HAP-1 (cell line): ENCODE measurements at regions not wholly inside any gene's neighbourhood (a gene's known extent, or its start where the extent isn't known, plus 50 kb on each side); places are given as distances from the start of the nearest gene placed in this dataset.
A peak's percentile ranks its signal among the peaks of the same experiment; 100 is the strongest.

Experiments
- DNase-seq, 2 experiments: peaks; one replicate each; pipeline ENCODE4 v3.0.0-alpha.2; 2016 to 2020; ENCODE audit warnings: low spot score in 2 of 2
- H3K27me3 ChIP-seq: fragments of 250-450 bp; sonication (Bioruptor Pico); 2 replicates; pipeline ENCODE4 v1.5.1; 2020; ENCODE audit warnings: low read depth, mild to moderate bottlenecking, moderate library complexity
- H3K36me3 ChIP-seq: fragments of 250-450 bp; sonication (Bioruptor Pico); replicated peaks from 2 replicates; pipeline ENCODE4 v1.5.1; 2020; ENCODE audit warnings: mild to moderate bottlenecking
- H3K4me1 ChIP-seq: fragments of 250-450 bp; sonication (Bioruptor Pico); 2 replicates; pipeline ENCODE4 v1.5.1; 2020; ENCODE audit warnings: mild to moderate bottlenecking
- H3K4me3 ChIP-seq: fragments of 250-450 bp; sonication (Bioruptor Pico); 2 replicates; pipeline ENCODE4 v1.5.1; 2020; ENCODE audit warnings: mild to moderate bottlenecking, moderate library complexity
- H3K9me3 ChIP-seq: fragments of 250-450 bp; sonication (Bioruptor Pico); 2 replicates; pipeline ENCODE4 v1.5.1; 2020; ENCODE audit warnings: mild to moderate bottlenecking, moderate library complexity
- in situ Hi-C: fragments of 300-500 bp; cut with MboI; formaldehyde crosslinking; loops from 3 replicates; pipeline ENCODE4 v1.14.3; 2020; ENCODE audit warnings: low sequenced_read_pairs, inconsistent platforms, mixed read lengths

DNA sequence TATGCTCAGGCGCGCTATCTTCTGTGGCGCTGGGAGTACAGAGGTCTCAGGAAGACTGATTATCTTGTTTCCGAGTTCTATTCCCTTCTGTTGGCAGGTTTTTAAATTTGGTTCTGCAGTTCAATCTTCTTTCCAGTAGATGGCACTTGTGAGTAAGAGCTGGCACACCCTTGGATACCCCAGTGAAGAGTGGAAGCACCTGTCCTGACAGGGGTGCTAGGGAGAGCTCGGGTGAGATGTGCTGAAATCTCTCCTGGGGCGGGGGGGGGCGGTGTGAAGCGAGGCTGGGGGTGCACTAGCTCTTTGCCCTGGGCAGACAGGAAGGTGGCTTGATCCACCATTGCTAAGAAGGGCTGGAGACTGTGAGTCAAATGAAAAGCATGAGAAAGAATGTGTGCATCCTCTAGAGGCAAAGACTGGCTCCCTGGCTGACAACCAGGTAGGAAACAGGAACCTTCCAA lies 679.9 kb upstream of the CCDC179 start:
- peak; percentile 47 to 57 for DNase-seq
- Histone ChIP-seq H3K27me3 (no peaks in the 10 kb centered on the region), H3K9me3 (peaks cover 3% of the 10 kb centered on the region; the same call in 1 of the 2 replicates), H3K36me3 (no peaks in the 10 kb centered on the region), H3K4me3 (no peak overlapping the region), H3K4me1 (peaks cover 19% of the 10 kb centered on the region)
- in situ Hi-C loops = no loop called here

DNA sequence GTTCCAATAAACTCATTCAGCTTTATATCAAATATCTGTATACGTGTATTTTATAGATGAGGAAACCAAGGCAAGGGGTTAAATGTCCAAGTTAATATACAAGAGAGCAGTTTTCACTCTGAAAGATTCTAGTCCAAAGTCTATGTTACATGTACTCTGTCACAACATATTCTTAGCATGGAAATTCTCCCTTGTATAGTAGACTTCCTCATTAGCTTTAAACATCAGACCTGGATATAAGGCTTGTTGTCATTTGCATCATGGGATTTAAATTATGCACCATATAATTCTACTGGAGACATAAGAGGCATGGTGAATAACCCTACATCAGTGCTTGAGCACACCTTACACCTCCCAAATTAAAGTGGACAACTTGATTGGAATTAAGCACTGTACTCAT lies 681.9 kb upstream of the CCDC179 start:
- no peak for DNase-seq
- no peaks in the 10 kb centered on the region for H3K36me3 ChIP-seq
- no peaks in the 10 kb centered on the region for H3K27me3 ChIP-seq
- H3K9me3 ChIP-seq = no peaks in the 10 kb centered on the region
- no peak overlapping the region for H3K4me3 ChIP-seq
- in situ Hi-C loops = no loop called here
- H3K4me1 ChIP-seq = peaks cover 19% of the 10 kb centered on the region

DNA sequence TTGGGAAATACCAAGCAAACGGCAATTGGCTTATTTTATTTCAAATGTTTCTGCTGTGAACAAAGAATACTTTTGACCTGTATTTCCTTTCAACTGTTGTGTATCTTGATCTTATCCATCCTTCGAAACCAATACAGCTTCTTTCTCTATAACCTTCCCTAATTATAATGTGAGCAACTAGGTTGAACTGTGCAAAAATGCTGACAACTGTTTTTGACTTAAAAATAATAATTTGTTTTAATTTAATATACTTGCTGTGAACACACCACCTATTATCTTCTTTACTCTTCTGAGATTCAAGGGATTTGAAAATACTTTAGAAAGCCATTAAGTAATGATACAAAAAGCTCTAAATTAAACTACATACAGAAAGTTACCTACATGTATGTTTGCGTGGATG lies 682.5 kb upstream of the CCDC179 start:
- peaks cover 19% of the 10 kb centered on the region for H3K4me1 ChIP-seq
- H3K4me3 ChIP-seq = no peak overlapping the region
- H3K36me3 ChIP-seq = no peaks in the 10 kb centered on the region
- no peaks in the 10 kb centered on the region for H3K9me3 ChIP-seq
- H3K27me3 ChIP-seq = no peaks in the 10 kb centered on the region
- no peak for DNase-seq
- in situ Hi-C loops = no loop called here

DNA sequence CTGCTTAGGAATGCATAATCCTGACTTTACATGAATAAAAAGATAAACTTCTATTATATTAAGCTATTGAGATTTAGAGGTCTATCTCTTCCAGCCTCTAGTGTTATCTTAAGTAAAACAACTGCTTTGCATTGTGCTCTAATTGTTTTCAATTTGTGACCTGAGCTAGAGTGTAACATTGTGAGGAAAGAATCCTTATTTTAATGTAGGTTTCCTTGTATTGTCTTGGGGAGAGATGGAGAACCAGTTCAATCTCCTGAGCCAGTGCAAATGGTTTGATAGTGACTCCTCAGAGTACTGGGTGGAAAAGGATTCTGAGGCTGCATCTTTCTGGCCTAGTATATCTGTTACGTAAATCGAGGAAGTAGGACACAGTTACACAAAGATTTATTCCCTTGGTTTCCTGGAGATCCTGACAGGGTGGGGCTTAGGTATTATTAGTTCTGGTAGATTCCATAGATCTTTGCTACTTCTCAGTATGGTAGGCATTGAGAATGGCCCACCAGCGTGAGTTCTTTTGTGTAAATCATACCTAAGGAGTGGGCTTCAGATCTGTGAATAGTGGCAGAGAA lies 683.5 kb upstream of the CCDC179 start:
- Histone ChIP-seq H3K4me3 (no peak overlapping the region), H3K4me1 (peaks cover 19% of the 10 kb centered on the region), H3K9me3 (no peaks in the 10 kb centered on the region), H3K27me3 (no peaks in the 10 kb centered on the region), H3K36me3 (no peaks in the 10 kb centered on the region)
- no peak for DNase-seq
- in situ Hi-C loops = no loop called here

DNA sequence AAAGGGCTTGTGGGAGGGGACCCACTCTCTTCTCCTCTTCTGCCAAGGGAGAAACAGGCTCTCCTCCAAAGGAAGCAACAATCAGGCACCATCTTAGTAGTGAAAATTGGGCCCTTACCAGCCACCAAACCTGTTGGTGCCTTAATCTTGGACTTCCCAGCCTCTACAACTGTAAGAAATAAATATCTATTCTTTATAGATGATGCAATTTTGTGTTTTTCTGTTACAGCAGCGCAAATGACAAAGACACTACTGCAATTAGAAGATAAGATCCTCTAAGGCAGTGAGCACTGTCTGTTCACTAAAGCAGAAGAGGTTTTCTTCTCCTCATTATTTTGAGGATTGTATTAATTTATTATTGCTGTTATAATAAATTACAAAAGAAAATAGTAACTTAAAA lies 691.4 kb upstream of the CCDC179 start:
- no peak overlapping the region for H3K4me3 ChIP-seq
- no peaks in the 10 kb centered on the region for H3K27me3 ChIP-seq
- no peaks in the 10 kb centered on the region; the same call in 1 of the 2 replicates for H3K9me3 ChIP-seq
- in situ Hi-C loops = no loop called here
- H3K4me1 ChIP-seq = no peaks in the 10 kb centered on the region
- no peak for DNase-seq
- no peaks in the 10 kb centered on the region for H3K36me3 ChIP-seq

DNA sequence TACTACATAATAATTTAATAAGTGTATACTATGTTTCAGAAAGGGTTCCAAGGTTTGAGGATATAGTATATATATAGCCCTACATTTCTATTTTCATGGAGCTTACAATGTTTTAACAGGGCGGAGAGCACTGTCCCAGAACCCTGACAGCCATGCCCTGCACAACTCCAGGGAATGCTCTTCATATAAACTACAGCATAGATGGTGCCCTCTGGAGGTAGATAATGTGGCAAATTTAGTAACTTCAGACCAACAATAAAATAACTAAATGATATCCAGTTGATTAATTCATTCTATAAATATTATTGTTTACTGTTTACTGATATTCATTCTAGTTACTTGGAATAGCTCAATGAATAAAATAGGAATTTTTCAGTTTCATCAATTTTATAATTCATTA lies 693.7 kb upstream of the CCDC179 start:
- H3K27me3 ChIP-seq = no peaks in the 10 kb centered on the region
- no peaks in the 10 kb centered on the region; the same call in 1 of the 2 replicates for H3K9me3 ChIP-seq
- no peak for DNase-seq
- in situ Hi-C loops = no loop called here
- peaks cover 8% of the 10 kb centered on the region; the same call in 1 of the 2 replicates for H3K4me1 ChIP-seq
- no peak overlapping the region for H3K4me3 ChIP-seq
- H3K36me3 ChIP-seq = no peaks in the 10 kb centered on the region

DNA sequence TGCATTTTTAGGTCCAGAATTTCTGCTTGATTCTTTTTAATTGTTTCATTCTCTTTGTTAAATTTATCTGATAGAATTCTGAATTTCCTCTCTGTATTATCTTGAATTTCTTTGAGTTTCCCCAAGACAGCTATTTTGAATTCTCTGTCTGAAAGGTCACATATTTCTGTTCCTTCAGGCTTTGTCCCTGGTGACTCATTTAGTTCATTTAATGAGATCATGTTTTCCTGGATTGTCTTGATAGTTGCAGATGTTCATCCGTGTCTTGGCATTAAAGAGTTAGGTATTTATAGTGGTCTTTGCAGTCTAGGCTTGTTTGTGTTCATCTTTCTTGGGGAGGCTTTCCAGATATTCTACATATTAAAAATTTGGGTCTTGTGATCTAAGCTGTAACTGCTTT lies 694.8 kb upstream of the CCDC179 start:
- no peak overlapping the region for H3K4me3 ChIP-seq
- no peak for DNase-seq
- no peaks in the 10 kb centered on the region for H3K27me3 ChIP-seq
- H3K9me3 ChIP-seq = no peaks in the 10 kb centered on the region; the same call in 1 of the 2 replicates
- in situ Hi-C loops = no loop called here
- peaks cover 8% of the 10 kb centered on the region; the same call in 1 of the 2 replicates for H3K4me1 ChIP-seq
- no peaks in the 10 kb centered on the region for H3K36me3 ChIP-seq

DNA sequence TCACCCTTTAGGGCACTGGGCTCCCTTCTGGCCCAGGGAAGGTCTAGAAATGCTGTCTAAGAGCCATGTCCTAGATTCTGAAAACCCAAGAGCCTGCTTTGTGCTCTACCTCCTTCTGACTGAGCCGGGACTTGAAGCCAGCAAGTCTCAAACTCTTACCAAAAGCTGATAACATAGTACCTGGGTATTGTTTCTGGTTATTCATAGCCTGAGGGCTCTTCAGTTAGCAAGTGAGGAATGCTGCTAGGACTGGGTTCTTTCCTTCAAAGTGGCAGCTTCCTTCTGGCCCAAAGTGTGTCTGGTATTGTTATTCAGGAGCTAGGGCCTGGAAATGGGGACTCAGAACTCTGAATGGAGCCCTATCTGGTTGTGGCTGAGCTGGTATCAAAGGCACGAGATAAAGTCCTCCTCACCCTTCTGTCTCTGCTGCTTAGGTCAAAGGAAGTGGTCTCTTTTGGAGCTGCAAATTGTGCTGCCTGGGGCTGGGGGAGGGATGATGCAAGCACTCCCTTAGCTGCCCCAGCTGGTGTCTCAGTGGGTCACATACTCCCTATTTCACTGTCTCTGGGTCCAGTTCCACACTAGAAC lies 696.0 kb upstream of the CCDC179 start:
- no peak for DNase-seq
- Histone ChIP-seq H3K4me3 (no peak overlapping the region), H3K4me1 (peaks cover 8% of the 10 kb centered on the region; the same call in 1 of the 2 replicates), H3K9me3 (no peaks in the 10 kb centered on the region), H3K36me3 (no peaks in the 10 kb centered on the region), H3K27me3 (no peaks in the 10 kb centered on the region)
- in situ Hi-C loops = no loop called here

DNA sequence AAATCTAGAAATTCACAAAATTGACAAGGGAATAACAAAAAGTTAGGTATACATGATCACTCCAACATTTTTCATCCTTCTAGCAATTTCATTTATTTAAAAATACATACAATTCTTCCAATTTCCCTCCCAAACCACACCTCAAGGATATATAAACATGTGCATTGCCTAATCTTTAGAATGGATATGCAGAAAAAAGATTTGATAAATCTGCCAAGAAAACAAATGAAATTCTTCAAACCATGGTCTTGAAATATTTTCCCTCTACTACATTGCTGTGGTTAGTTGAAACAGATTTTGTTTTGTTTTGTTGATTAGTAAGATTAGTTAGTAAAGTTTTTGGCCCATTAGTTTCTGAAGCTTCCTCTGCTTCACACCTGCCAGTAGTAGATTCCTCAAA lies 703.3 kb upstream of the CCDC179 start:
- no peak overlapping the region for H3K4me3 ChIP-seq
- in situ Hi-C loops = no loop called here
- DNase-seq = no peak

DNA sequence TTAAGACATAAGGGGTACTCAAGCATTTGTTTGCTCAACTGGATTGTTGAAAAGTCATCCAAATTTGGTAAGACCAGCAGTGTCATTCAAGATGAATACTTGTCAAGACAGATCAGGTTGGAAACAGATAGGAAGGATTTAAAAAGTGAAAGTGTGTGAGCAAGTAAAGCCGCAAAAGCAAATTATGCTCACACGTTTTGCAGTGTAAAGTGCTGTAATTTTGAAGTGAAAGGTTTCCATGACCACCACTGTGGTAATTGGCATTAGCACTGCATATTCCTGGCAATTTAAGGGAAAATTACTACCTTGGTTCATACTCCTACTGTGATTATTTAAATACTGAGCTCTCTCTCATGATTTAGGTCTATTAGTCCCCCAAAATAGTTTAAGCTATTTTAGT lies 704.1 kb upstream of the CCDC179 start:
- no peaks in the 10 kb centered on the region for H3K27me3 ChIP-seq
- H3K9me3 ChIP-seq = no peaks in the 10 kb centered on the region
- no peaks in the 10 kb centered on the region for H3K36me3 ChIP-seq
- in situ Hi-C loops = no loop called here
- H3K4me3 ChIP-seq = no peak overlapping the region
- H3K4me1 ChIP-seq = no peaks in the 10 kb centered on the region; the same call in 1 of the 2 replicates
- no peak for DNase-seq

More for the DNA sequence above, 703.3 kb upstream of the CCDC179 start:
- Histone ChIP-seq H3K27me3 (no peaks in the 10 kb centered on the region), H3K36me3 (no peaks in the 10 kb centered on the region), H3K9me3 (no peaks in the 10 kb centered on the region), H3K4me1 (peaks cover 3% of the 10 kb centered on the region; the same call in 1 of the 2 replicates)

DNA sequence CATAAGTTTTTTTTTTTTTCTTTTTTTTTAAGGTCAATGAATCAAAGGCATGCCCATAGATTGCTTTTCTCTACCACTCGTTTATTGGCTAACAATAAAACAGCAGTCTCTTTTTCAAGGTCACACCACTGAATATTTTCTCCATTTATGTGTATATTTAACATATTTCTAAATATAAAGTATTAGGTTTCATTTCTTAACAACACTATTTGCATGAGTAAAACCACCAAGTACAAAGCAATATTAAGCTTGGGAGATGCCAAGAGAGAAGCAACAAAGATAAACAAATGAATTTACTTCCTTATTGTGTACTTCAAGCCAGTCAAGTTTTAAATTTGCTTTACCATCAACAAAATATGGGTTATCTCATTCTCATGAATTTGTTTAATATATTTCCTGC lies 708.9 kb upstream of the CCDC179 start:
- H3K4me1 ChIP-seq = no peaks in the 10 kb centered on the region; the same call in 1 of the 2 replicates
- H3K9me3 ChIP-seq = no peaks in the 10 kb centered on the region
- H3K27me3 ChIP-seq = no peaks in the 10 kb centered on the region
- no peaks in the 10 kb centered on the region for H3K36me3 ChIP-seq
- in situ Hi-C loops = no loop called here
- no peak overlapping the region for H3K4me3 ChIP-seq
- no peak for DNase-seq

DNA sequence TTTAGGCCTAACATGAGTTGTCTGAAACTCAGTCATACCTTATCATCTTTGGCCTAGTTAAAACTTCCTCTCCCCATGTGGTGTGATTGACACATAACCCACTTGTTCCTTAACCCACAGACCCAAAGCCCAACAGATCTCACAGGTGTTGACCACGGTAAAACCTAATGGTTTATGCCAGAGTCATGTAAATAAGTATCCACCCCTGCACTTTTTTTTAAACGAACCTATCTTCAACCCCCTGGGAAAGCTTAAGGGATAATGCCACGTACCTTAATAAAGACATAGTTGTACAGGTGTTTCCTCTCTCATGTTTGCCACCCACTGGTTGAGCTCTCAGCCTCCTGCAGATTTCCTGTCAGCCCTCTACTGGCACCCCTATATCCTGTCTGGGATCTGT lies 709.3 kb upstream of the CCDC179 start:
- DNase-seq = no peak
- Histone ChIP-seq H3K27me3 (no peaks in the 10 kb centered on the region), H3K36me3 (no peaks in the 10 kb centered on the region), H3K4me1 (no peaks in the 10 kb centered on the region; the same call in 1 of the 2 replicates), H3K9me3 (no peaks in the 10 kb centered on the region), H3K4me3 (no peak overlapping the region)
- in situ Hi-C loops = no loop called here

DNA sequence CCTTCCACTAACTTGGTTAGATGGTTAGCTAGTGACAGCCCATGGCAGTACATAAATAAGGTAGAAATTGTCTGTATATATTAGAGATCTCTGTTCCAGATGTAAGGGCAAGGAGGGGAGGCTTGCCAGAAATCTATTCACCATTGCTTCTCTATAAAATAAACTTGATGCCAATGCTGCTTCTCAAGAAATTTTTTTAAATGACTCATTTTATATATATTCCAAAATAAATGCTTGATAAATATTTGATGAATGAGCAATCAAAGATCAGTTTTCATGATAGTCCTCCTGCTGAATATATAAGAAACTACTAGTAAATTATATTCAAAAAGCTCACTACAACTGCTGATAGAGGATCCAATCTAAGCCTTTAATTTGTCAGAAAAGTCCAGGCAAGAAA lies 710.6 kb upstream of the CCDC179 start:
- no peak overlapping the region for H3K4me3 ChIP-seq
- H3K27me3 ChIP-seq = no peaks in the 10 kb centered on the region
- in situ Hi-C loops = no loop called here
- no peaks in the 10 kb centered on the region for H3K36me3 ChIP-seq
- no peak for DNase-seq
- H3K9me3 ChIP-seq = no peaks in the 10 kb centered on the region
- no peaks in the 10 kb centered on the region; the same call in 1 of the 2 replicates for H3K4me1 ChIP-seq

DNA sequence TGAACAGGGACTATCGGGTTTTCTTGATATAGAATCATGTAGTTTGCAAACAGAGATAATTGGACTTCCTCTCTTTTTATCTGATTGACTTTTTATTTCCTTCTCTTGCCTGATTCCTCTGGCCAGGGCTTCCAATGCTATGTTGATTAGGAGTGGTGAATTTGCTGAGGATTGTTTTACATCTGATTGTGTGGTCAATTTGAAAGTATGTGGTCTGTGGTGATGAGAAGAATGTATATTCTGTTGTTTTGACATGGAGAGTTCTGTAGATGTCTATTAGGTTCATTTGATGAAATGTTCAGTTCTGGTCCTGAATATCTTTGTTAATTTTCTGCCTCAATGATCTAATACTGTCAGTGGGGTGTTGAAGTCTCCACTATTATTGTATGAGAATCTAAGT lies 713.2 kb upstream of the CCDC179 start:
- in situ Hi-C loops = no loop called here
- Histone ChIP-seq H3K27me3 (no peaks in the 10 kb centered on the region), H3K4me3 (no peak overlapping the region), H3K4me1 (no peaks in the 10 kb centered on the region; the same call in 1 of the 2 replicates), H3K9me3 (no peaks in the 10 kb centered on the region), H3K36me3 (no peaks in the 10 kb centered on the region)
- no peak for DNase-seq
